Fibroblast of the aortic adventitia (primary cell): ENCODE measurements at regions not wholly inside any gene's neighbourhood (a gene's known extent, or its start where the extent isn't known, plus 50 kb on each side); places are given as distances from the start of the nearest gene placed in this dataset.

Source experiments
- DNase-seq: peaks from one replicate; pipeline ENCODE4 v3.0.0-alpha.2; 2010; ENCODE audit warnings: low read depth
- H3K4me3 ChIP-seq: 2 replicates; pipeline ENCODE4 v1.5.1; 2011; ENCODE audit warnings: low read depth, mild to moderate bottlenecking, control low read depth, low read length, moderate library complexity
- TF ChIP-seq, protein P1 (sequence below): IDR thresholded peaks from 2 replicates; pipeline ENCODE4 v1.5.1; 2011; ENCODE audit warnings: mild to moderate bottlenecking, low read length, control low read depth, inconsistent platforms; ENCODE audit not compliant: insufficient read depth

DNA sequence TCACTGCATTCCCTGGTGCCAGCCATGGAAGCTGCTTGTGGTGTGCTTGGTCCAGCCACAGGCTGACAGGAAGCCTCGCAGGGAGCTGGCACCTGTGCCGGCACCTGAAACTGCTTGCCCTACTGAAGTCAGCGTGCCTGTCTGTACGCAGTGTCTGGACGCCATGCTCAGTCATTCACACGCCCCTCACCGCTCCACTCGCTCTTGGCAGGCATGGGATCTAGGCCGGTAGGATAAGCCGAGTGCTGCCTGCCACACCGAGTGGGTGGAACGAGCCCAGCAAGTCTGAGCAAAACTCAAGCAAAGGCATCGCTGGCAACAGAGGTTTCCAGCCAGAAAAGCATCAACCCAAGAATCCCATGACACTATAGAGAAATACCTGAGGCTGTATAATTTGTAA lies 350.6 kb downstream of the CDH11 start:
- no peak for DNase-seq
- no peak overlapping the region for H3K4me3 ChIP-seq
- TF ChIP-seq, protein P1, sequence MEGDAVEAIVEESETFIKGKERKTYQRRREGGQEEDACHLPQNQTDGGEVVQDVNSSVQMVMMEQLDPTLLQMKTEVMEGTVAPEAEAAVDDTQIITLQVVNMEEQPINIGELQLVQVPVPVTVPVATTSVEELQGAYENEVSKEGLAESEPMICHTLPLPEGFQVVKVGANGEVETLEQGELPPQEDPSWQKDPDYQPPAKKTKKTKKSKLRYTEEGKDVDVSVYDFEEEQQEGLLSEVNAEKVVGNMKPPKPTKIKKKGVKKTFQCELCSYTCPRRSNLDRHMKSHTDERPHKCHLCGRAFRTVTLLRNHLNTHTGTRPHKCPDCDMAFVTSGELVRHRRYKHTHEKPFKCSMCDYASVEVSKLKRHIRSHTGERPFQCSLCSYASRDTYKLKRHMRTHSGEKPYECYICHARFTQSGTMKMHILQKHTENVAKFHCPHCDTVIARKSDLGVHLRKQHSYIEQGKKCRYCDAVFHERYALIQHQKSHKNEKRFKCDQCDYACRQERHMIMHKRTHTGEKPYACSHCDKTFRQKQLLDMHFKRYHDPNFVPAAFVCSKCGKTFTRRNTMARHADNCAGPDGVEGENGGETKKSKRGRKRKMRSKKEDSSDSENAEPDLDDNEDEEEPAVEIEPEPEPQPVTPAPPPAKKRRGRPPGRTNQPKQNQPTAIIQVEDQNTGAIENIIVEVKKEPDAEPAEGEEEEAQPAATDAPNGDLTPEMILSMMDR: no peak

DNA sequence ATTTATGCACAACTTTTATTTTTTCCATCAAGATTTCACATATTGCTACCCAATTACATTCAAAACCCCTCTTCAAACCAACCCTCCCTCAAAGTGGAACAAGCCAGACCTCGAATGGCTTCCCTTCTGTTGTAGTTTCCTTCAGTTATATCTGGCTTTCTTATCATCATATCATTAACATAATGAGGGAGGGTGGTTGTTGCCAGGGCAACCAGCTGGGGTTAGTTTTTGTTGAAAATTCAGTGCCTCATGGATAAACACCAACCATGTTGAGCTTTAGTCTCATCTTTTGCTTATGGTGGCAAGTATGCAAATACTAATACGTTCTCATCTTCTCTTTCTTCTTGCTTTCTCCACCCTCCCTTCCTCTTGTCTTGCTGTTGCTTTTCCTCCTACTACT lies 359.7 kb downstream of the CDH11 start:
- TF ChIP-seq, protein P1: no peak
- DNase-seq: no peak
- no peak overlapping the region for H3K4me3 ChIP-seq

DNA sequence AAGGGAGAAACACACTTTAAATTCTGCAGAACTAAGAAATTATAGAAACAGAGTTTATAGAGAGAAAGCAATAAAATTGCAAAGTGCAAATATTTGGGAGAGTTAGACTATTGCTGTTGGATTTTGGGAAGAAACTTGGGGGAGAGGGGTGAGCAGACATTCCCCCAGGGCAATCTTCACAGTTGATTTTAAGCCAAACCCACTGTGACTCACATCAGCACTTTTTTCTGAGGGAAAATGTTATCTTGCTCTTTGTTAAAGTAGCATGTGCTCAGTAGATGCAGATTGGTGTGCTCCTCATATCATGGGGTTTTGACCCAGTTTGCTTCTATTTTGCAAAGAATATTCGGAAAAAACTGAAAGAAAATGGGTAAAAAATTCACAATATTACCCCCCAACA lies 367.6 kb downstream of the CDH11 start:
- no peak for DNase-seq
- TF ChIP-seq, protein P1: no peak
- no peak overlapping the region for H3K4me3 ChIP-seq

DNA sequence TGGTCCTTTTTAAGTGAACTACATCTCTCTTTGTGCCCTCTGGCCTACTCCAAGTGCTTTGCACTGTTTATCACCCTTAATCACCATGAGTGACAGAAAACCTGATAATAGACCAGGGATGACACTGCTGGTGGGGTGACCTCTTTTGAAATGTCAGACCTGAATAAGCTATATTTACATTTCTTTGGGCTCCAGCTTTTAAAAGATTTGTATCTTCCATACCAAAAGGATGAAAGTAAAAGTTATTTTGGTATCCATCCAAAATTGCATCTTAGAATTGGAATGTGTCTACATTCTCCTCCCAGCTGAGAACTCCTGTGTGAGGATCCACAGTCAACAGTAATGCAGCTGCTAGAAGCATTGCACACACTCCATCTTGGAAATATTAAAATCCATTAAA lies 370.0 kb downstream of the CDH11 start:
- peak; percentile 25 for DNase-seq
- TF ChIP-seq, protein P1: no peak

DNA sequence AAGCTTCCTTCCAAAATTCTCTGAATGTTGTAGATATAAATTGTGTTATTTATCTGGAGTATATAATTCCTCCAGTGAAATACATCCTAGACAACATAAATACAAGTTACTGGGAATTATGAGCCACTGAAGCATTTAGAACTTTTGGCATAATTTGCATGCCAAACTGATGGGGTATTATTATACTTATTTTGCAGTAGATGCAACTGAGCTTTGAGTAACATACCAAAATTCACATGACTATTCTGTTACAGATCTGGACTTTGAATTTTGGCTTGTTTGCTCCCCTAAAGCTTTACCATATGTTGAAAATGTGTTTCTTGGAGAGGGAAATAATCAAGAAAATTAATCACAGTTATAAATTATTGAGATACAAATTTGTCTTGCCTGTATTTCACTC lies 372.5 kb downstream of the CDH11 start:
- TF ChIP-seq, protein P1: no peak
- DNase-seq: no peak
- no peak overlapping the region for H3K4me3 ChIP-seq

More for the DNA sequence above, 370.0 kb downstream of the CDH11 start:
- no peak overlapping the region for H3K4me3 ChIP-seq

DNA sequence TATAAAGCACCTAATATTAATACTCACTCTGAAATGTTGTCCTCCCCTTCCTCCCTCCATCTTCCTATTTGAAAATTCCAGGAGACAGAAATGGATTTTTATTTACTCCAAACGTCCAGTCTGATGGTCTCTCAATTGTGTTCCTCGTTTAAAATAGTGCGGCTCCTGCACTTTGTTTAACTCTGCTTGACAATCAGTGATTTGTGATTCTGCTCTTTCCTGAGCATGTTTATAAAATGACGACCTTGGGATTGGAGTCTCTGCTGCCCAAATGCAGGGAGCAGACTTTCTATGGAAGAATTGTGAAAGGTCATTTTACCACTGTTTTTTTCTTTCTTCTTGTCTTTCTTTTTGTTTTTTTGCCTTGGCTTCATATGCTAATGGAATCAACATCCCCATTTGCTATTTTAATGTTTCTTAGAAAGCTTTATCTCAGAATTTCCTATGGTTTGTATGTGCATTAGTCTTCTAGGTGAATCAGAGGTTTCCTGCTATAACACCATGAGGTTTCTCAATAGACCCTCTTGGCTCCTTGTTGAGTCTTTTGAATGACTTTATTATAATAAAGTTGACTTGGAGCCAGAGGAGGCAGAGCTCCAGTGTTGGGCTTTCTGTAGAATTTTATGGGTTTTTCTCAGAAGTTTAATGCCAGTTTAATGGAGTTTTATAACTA lies 376.5 kb downstream of the CDH11 start:
- H3K4me3 ChIP-seq: no peak overlapping the region
- TF ChIP-seq, protein P1: no peak
- DNase-seq: no peak
